HG02623 (cell line): ENCODE measurements at regions not wholly inside any gene's neighbourhood (a gene's known extent, or its start where the extent isn't known, plus 50 kb on each side); places are given as distances from the start of the nearest gene placed in this dataset.

Source experiments
- ATAC-seq: cut with Tn5 transposase; IDR thresholded peaks from one replicate; pipeline ENCODE4 v1.9.1; 2021; ENCODE audit warnings: moderate library complexity; ENCODE audit not compliant: unreplicated experiment

DNA sequence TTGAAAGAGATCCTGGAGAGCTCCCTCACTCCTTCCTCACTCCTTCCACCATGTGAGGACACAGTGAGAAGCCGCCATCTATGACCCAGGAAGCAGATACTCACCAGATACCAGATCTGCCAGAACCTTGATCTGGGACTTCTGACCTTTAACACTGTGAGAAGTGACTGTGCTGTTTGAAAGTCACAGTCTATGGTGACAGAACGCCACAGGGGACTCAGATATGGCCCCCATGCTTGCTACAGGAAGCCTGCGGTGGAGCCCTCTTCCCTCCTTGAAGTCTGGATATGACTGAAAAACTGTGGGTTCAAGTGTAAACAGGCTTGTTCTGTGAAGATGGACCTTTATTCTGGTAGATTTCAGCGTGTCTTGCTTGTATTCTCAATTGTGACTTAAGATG lies 297.8 kb downstream of the KLF6 start:
- ATAC-seq: no peak

DNA sequence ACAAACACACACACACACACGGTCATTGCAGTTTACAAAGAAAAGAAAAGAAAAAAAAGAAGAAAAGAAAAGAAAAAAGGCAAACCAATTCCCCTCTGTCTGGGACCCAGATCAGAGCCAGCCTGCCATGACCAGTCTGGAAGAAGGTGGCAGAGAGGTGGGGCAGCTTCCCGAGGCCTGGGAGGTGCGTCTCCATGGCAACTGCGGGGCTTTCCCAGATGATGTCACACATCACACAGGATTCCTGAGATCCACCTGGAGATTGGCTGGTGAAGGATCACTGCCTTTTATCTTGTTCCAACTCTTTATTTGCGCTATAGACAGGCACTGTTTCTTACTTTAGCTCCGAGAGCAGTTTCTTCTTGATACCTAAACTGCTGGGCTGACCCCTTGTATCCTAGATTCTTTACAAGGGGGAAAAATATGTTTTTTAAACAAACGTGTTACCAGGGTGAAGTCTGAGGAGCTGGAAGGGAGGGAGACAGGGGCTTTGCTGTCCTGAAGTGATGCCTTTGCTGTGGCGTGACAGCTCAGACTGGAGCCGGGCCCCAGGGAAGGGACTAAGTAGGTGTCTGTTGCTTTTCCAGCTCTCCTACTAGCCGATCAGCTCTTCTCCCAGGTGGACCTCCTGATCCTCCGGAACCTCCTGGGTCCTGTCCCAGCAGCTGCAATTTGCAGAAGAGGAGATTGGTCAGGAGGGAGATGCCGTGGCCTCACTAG lies 298.5 kb downstream of the KLF6 start:
- no peak for ATAC-seq

DNA sequence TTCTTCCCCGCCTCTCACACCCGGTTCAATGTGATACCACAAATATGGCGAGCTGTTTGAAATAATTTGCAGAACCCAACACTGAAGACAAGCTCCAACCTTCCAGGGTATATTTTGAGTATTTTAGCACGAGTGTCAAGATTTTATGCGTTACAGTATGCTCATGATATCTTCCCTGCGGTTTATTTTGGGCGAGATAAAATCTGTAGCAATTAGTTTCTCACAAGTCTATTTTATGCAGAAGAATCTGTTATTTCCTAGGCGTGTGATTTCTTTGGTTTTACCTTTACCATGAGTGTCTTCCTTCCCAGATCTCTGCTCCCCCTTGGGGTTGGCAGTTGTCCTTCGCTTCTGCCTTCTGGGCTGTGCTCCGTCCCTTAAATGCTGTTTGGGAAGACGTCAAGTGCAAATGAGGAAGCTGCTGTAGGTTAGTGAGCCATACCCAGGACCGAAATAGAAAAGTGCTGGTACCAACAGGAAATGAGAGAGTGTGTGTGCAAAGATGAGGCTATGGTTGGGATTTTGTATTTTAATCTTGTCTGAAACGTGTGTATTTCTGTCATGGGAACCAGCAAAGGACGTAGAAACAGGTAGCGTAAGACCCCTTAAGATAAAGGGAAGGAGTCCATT lies 299.8 kb downstream of the KLF6 start:
- ATAC-seq: peak; percentile 41

DNA sequence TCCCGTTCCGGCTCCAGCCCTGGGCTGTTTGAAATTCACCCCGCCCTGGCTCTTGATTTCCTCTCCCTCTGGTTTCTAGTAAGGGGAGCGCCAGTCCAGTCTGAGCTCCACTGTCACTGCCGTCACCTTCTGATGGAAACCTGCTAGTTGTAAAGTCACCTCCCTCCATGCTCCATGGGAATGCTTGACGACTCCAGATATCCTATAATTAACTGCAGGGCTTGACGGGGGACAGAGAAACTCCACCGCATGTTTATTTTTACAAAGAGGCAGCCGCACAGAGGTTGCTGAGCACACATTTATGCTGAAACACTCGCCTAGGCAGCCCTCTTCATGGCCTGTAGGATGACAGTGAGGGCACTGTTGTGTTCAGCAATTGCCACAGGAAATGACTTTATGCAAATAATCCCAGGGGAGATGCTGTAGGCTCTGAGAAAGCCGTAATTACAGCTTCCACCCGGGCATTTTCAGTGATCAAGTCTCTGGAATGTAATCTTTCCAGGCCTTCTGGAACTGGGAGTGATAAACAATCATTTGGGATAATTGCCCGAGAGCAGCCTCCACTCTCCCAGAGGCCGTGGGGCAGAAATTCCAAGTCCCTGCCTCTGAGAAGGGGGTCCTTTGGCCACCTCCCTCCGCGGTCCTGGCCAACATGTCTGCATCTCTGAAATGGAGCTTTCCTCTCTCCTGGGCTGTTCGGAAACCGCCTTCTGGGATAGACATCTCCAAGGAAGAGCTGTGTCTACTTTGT lies 300.5 kb downstream of the KLF6 start:
- ATAC-seq: peak; percentile 71

DNA sequence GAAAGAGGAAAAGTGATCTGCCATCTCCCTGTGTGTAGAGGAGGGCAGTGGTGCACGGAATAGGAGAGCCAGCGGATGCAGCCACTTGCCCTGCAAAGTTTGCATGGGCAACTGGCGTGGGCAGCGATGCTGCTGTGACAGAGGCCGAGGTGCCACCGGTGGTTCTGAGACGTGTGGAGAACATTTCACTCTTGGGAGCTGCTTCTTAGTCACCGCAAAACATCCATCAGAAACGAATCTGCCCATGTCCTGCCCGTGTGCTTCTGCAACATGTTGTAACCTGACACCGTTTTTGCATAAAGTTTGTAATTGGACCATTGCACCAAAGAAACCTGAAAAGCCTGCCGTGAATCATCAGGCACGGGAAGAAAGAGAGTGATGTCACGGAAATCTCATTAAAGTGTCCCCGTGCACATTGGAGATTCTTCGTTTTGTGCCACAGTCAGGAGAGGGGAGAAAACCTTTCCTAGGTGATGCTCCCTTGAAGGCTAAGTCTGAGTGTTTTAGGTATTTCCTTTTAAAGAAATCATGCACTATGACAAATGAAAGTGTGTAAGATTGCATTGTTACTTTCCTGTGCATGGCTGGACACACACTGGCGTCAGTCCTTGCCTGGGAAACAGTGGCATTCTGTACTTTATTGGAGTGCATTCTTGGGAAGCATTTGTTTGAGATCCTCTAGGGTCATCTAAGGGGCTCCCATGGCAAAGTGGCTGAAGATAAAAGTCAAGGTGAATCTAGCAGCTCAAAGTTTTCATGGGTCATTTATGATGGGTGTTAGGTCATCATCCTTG lies 302.6 kb downstream of the KLF6 start:
- ATAC-seq: no peak

DNA sequence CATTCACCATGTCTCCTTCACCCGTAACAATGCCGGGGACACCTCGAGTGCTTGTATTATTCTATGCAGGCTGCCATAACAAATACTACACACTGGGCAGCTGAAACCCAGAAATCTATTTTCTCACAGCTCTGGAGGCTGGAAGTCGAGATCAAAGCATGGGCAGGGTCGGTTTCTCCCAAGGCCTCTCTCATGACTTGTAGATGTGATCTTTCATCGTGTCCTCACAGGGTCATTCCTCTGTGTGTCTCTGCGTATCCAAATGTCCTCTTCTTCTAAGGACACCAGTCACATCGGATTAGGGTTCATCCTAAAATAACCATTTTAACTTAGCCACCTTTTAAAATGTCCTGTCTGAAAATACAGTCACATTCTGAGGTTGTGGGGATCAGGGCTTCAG lies 303.5 kb downstream of the KLF6 start:
- no peak for ATAC-seq

DNA sequence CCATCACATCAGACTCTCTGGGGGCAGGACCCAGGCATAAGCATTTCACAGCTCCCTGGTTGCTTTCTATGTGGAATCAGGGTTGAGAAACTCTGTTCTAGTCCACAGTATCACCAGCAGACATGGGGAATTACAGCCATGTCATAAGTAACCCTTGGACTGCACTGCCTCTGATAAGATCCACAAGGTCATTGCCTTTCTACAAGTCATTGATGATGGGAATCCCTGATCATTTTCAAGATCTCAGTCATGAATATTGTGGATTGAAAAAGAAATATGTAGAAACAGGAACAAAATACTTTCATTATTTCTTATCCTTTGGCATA lies 304.1 kb downstream of the KLF6 start:
- no peak for ATAC-seq

DNA sequence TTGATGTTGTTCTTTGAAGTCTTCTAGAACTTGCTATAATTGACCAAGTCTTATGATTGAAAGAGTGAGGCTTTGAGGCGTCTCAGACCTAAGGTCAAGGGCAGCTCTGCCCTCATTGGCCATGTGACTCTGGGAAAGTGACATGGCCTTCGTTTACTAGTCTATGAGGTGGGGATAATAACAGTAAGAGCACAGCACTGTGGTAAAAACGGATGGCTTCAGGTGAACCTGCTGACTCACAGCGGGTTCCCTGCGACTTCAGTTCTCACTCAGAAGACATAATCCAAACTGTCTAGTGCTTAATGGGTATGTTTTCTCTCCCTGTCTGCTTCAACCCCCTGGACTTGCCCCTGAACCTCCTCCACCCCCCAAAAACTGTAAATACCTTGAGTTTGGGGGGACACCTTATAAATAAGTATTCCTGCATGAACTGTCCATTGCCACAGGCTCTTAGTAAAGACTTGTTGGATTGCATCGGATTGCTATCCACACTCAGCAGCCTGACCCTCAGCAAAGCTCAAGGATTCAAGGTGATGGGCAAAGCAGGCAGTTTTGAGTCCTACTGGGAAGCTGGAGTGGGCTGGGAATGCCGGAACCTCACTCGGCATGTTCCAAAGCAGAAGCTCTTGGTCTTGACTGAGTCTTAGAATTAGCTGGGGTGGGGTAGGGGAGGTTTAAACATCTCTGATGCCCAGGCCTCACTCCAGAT lies 304.6 kb downstream of the KLF6 start:
- ATAC-seq: no peak

DNA sequence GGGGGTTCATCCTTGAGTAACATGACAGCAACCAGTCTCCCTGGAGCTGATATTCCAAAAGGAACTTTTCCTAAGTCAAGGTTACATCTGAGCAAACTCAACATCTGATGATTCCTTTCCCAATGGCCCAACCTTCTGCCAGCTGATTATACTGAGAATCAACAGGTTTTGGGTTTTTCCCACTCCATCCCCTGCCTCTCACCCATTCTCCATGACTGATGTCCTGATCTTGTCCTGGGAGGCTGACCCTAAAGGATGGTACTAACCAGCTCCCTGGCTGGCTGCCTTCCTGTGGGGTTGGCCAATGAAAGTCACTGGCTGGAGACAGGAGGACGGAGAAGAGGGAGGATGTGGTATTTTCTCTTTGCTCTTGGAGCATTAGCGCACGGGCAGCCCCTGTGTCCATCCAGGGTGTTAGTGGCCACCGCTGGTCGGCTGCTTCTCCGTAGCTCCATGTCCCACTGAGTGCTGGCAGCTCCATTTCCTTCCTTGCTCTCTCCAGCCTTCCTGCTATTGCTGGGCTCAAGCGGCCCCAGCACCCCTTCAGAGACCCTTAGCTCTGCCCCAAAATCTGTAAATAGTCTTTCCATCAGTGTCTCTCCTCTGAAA lies 306.2 kb upstream of the PITRM1 start:
- no peak for ATAC-seq

DNA sequence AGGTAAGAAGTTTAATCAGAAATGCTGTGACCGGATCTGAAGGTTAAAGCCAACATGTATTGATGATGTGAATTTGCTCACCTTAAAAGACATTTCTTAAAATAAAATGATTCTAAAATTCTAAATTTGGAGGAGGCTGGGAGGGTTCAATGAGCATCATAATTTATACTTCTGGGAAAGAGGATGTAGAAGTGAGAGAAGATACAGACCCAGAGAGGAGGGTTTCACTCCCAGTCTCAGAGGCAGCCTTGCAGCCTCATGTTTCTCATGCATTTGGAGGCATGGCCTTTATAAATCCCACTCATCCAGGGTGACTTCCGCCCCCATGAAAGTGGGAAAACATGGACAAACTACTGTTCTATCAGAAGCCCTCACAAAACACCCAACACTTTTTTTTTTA lies 305.6 kb upstream of the PITRM1 start:
- ATAC-seq: peak; percentile 75

DNA sequence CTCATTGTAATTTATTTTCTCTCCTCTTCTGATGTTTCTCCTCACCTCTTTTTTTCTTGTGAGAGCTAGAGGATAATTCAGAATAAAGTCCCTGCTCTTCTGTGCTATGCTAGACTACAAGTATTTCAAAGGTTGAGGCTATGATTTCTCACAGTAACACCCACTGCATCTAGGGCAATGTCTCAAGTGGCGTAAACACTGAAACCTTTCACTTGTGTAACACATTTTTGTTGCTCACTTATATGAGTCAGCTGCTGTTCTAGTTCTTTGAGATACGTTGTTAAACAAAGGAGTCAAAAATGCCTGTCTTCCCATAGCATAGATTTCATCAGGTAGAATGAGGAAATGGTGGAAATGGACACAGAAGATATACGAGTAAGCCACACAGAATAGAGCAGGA lies 305.1 kb upstream of the PITRM1 start:
- ATAC-seq: peak; percentile 49

DNA sequence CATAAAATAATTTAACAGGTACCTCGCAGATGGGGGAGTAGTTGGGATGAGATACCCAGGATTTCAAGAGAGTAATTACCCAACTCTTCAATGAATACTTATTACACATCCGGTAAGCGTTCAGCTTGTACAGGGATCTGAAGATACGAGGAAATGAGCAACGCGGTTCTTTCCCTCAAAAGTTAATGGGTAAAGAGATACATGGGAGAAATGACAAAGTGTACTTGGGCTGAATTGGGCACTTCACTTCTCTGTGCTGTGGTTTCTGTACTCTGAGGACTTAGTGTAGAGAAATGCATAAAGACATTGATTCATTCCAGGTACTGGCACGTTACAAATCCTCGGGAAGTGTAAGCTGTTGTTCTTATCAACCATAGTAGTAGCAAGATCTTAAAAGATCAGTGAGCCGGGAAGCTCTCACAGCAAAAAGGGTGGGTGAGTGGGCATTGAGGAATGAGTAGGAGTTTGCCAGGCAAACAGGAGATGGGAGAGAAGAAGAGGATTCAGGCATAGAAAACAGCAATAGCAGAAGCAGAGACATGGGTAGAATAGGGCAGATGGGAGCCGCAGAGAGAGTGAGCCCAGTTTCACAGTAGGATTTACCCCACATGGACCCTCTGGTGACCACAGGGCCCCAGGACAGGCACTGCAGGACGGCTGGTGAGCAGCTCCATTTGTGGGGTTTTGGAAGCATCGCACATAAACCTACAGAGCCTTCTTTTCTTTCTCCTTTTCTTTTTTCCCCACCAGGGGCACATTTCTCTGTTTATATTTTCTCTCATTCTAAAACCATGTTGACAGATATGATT lies 304.3 kb upstream of the PITRM1 start:
- ATAC-seq: no peak

DNA sequence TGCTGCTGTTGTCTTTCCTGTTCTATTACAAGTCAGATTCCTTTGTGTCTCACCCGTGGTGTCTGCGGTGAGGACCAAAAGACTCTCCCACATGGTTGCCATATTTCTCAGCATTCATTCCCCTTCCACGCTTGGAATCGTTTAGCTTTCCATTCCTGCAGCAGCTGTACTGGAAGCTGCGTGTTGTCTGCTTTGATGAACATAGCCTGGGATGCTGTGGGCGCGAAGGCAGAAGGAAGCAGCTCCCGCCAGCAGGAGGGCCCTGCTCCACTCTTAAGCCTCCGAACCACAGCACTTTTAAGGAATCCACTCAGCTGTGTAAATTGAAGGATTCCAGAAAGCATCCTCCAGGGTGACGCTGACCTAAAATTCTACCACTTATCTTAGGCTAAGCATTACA lies 303.6 kb upstream of the PITRM1 start:
- no peak for ATAC-seq

DNA sequence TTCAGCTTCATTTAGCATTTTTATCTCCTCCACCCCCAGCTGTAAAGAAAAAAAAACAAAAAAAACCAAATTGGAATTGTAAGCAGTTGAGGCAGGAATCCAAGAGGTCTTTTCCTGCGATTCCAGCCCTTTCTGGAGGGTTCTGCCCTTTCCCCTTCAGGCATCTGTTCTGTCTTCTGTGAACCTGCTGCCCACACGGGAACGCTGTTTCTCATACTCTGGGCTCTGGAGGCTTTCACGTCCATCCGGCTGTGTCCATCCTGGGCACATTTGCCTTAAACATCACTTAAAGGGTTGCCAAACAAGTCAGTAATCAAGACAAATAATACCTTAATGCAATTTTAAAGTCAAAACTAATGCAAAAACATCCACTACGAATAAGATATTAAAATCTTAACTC lies 302.8 kb upstream of the PITRM1 start:
- no peak for ATAC-seq

DNA sequence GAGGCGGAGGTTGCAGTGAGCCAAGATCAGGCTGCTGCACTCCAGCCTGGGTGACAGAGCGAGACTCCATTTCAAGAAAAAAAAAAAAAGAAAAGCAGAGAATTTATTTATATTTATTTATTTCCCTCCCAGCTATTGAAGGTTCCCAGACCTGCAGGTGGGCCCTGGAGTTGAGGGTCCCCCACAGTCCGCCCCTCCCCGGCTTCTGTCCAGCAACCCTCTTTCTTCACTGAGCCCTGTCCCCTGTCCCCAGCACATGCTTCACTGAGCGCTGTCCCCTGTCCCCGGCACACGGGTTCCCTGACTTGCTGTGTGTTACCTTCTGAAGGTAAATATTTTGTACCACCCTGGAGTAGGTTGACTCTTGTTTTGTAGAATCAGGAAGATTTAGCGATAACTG lies 301.7 kb upstream of the PITRM1 start:
- ATAC-seq: no peak

DNA sequence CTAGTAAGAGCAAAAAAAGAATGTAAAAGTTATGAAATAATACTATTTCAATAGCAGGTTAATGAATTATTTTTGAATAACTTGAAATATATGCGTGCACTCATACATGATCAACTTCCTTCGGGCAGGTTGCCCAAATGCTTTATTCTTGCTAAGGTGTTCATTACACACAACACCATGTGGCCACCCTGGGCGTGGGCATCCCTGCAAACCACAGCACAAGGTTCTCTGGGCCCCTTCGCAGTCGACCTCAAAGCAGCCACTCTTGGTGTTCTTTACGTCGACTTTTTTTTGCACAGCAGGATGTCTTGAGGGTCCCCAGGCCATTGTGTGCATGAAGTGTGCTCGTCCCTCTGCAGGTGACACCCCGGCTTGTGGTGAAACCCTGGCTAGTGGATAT lies 300.7 kb upstream of the PITRM1 start:
- no peak for ATAC-seq

DNA sequence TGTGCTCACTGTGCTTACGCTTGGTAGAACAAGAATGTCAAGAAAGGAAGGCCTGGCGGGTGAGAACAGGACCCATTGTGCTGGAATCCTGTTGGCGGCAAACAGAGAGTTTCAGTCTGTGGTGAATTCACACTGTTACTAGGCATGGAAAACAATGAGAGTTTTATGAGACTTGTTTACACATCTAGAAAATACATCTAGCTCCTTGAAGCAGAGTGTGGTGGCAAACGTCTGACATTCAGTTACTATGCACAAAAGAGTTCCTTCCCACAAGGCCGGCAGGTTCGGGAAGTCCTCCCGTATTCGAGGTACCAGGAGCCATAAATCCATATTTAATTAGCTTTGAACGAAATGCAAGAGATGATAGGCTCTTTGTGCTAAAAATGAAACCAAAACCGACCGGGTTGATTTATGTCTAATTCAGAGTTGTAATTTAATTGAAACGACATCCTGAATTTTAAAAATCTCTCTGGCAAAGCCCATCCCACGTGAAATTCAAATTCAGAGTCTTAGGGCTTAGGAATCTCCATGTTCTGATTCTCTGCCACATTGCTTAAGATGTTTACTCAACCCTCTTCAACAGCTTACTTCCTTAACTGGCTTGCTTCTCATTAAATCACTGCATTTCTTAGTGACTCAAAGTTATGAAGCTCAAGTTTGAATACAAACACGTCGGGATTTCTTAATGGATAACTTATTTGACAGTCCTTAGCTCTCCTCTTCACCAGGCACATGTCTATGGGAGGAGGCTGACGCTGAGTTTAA lies 299.9 kb upstream of the PITRM1 start:
- no peak for ATAC-seq

DNA sequence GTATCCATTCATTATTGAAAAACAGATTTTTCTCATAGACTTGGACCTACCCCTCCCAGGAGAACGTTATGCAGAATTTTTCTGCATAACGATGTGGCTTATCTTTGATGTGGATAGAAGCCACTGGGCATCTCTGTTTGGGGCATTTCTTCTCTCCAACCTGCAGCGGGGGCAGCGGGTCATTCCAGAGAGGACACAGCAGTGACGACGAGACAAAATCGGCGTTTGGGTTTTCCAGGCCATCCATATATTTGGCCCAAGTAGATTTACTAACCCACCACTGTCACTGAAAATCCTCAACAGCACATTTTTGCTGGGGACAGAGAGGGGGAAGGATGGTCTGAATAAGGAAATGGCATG lies 299.3 kb upstream of the PITRM1 start:
- no peak for ATAC-seq

DNA sequence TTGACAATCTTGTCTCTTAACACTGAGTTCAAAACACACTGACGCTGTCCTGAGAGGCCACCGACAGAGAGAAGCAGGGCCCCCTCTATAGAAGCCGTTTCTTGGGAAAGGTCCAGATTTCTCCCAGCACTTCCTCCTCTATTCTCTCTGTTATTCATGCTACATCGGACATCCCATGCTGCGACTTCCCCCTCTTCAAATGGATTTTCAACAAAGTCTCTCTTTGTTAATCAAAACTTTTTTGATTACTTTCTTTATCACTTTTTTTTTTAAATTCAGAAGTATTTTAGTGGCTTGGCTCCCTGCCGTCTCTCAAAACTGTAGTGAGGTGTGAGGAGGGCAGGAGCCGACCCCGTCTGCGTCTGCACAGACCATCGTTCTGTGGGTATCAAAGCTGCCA lies 298.9 kb upstream of the PITRM1 start:
- ATAC-seq: no peak
